GM18868 (cell line): ENCODE measurements at regions not wholly inside any gene's neighbourhood (a gene's known extent, or its start where the extent isn't known, plus 50 kb on each side); places are given as distances from the start of the nearest gene placed in this dataset.

Source experiments
- ATAC-seq: cut with Tn5 transposase; IDR thresholded peaks from one replicate; pipeline ENCODE4 v1.9.1; 2021; ENCODE audit warnings: mild to moderate bottlenecking, moderate library complexity; ENCODE audit not compliant: unreplicated experiment

- no peak for ATAC-seq
These were observed 68.7 kb upstream of the MDFIC start for GRCh38 chr7:114853189-114853588.

- no peak for ATAC-seq
These were observed 67.5 kb upstream of the MDFIC start for GRCh38 chr7:114854369-114854768.

DNA sequence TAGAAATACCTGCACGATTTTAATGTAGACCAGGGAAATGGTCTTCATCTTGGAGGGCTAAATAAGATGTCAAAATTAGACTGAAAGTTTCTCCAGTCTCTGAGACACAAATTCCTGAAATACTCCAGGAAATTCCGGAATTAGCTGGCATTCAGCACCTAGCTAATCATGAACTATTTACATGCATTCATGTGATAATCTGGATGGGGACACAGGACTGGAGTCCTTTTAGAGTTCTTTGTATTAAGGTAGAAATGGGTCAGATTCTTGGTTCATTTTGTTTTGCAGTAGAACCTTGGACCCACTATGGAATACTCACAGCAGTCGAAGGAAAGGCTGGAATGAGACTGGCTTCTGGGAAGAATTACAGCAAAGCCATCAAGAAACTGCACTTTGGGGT, 65.3 kb upstream of the MDFIC start:
- ATAC-seq: no peak

GRCh38 chr7:114857605-114858004, 64.3 kb upstream of the MDFIC start:
- ATAC-seq: no peak

GRCh38 chr7:114859477-114859876, 62.4 kb upstream of the MDFIC start:
- ATAC-seq: no peak

- ATAC-seq: no peak
These were observed 61.7 kb upstream of the MDFIC start for GRCh38 chr7:114860206-114860605.

DNA sequence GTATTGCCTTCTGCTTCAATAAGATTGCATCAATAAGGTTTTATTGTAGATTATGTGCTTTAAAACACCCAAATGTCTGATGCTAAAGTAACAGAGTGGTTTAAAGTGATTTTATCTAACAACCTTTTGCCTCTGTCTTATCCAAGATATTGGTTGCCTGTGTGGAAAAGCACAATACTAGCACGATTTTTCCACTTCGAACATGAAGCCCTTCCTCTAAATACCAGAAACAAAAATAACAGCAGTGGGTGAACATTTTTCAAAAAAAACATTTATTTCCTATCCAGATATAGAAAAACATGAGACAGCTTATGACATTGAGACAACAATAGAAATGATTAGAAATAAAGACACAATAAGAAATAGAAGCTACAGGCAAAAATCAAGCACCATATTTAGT, 59.5 kb upstream of the MDFIC start:
- no peak for ATAC-seq

DNA sequence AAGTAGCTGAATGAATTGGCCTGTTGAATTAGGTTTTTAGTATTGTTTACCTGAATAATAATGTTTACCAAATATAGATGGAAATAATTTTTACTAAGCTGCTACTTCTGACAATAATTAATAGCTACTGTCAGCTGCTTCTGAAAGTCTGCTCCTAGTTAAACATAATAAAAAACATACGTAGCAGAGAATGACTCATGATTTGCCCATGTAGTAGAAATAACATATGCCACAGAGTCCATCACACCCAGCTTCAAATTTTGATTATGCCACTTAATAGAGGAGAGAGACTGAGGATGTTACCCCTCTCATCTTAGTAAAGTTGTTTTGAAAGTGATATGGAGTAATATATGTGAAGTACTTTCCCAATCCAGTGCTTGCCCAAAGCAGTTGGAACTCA, 57.6 kb upstream of the MDFIC start:
- ATAC-seq: no peak

GRCh38 chr7:114865564-114865963, 56.3 kb upstream of the MDFIC start:
- ATAC-seq: peak; percentile 95
